ENCODE measurements at regions not wholly inside any gene's neighbourhood (a gene's known extent, or its start where the extent isn't known, plus 50 kb on each side); places are given as distances from the start of the nearest gene placed in this dataset.
"Not testable (repeated sequence)": the region's sequence is repeated elsewhere in the genome, so short reads cannot be mapped to it uniquely, and the experiment has no call there.

DNA sequence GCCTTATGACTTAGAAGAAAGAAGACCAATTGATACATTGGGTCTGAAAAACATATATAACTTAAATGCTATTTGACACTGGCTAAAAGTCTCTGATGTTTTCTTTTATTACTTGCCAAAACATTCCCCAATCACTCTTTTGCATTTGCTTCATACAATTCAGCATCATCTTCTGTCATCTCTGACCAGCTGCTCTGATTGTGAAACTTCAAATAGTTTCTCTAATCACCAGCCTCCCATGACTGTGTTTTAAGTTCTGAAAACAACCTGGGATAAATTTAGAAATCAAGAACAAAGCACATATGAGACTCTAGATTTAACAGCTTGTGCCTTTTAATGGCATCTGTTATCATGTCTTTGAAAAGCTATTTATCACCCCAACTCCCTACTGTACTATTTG, 208.4 kb upstream of the KCND2 start:
- no peak overlapping the region for H3K4me2 ChIP-seq (ENCODE audit: low read depth, low read length, poor library complexity, severe bottlenecking)
- no peaks in the 10 kb centered on the region for H3K79me2 ChIP-seq (ENCODE audit: insufficient read depth, low read length)
- no peaks in the 10 kb centered on the region for H3F3A ChIP-seq (ENCODE audit: insufficient read depth)
- H2AFZ ChIP-seq (ENCODE audit: low read depth, low read length, severe bottlenecking): no peak overlapping the region
- H3K9ac ChIP-seq (ENCODE audit: low read length): no peak overlapping the region
- no peak overlapping the region for H3K27ac ChIP-seq (ENCODE audit: low read depth, low read length)
- H3K4me3 ChIP-seq (ENCODE audit: insufficient read depth, low read length, poor library complexity, severe bottlenecking): no peak overlapping the region
- H4K20me1 ChIP-seq (ENCODE audit: low read depth, low read length): no peaks in the 10 kb centered on the region
- TF ChIP-seq, protein P1, sequence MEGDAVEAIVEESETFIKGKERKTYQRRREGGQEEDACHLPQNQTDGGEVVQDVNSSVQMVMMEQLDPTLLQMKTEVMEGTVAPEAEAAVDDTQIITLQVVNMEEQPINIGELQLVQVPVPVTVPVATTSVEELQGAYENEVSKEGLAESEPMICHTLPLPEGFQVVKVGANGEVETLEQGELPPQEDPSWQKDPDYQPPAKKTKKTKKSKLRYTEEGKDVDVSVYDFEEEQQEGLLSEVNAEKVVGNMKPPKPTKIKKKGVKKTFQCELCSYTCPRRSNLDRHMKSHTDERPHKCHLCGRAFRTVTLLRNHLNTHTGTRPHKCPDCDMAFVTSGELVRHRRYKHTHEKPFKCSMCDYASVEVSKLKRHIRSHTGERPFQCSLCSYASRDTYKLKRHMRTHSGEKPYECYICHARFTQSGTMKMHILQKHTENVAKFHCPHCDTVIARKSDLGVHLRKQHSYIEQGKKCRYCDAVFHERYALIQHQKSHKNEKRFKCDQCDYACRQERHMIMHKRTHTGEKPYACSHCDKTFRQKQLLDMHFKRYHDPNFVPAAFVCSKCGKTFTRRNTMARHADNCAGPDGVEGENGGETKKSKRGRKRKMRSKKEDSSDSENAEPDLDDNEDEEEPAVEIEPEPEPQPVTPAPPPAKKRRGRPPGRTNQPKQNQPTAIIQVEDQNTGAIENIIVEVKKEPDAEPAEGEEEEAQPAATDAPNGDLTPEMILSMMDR (IDR thresholded peaks at IDR 0.05; ENCODE audit: insufficient read depth, low read length, poor library complexity, severe bottlenecking): no peak
- TF ChIP-seq EZH2phosphoT487 (conservative IDR thresholded peaks at IDR 0.05; ENCODE audit: low read length): no peak
- H3K9me3 ChIP-seq (ENCODE audit: insufficient read depth, low read length): no peaks in the 10 kb centered on the region
- no peaks in the 10 kb centered on the region; the same call in 1 of the 2 replicates for H3K9me2 ChIP-seq (replicated peaks; ENCODE audit: insufficient read depth, low read length)
- no peaks in the 10 kb centered on the region for H3K36me3 ChIP-seq (ENCODE audit: low read length)
- no peaks in the 10 kb centered on the region for H3K27me3 ChIP-seq (ENCODE audit: low read length)

DNA sequence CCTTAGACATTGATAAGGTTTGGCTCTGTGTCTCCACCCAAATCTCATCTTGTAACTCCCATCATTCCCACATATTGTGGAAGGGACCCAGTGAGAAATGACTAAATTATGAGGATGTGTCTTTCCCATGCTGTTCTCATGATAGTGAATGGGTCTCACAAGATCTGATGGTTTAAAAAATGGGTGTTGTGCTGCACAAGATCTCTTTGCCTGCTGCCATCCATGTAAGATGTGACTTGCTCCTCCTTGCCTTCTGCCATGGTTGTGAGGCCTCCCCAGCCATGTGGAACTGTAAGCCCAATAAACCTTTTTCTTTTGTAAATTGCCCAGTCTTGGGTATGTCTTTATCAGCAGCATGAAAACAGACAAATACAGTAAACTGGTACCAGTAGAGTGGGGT, 206.1 kb upstream of the KCND2 start:
- H2AFZ ChIP-seq (ENCODE audit: low read depth, low read length, severe bottlenecking); H3K9ac ChIP-seq (ENCODE audit: low read length); H3K36me3 ChIP-seq (ENCODE audit: low read length); H4K20me1 ChIP-seq (ENCODE audit: low read depth, low read length); H3K4me3 ChIP-seq (ENCODE audit: insufficient read depth, low read length, poor library complexity, severe bottlenecking); H3K27ac ChIP-seq (ENCODE audit: low read depth, low read length); H3K9me2 ChIP-seq (replicated peaks; ENCODE audit: insufficient read depth, low read length); H3K27me3 ChIP-seq (ENCODE audit: low read length); H3K4me2 ChIP-seq (ENCODE audit: low read depth, low read length, poor library complexity, severe bottlenecking); H3F3A ChIP-seq (ENCODE audit: insufficient read depth); H3K79me2 ChIP-seq (ENCODE audit: insufficient read depth, low read length); H3K9me3 ChIP-seq (ENCODE audit: insufficient read depth, low read length): not testable (repeated sequence)

DNA sequence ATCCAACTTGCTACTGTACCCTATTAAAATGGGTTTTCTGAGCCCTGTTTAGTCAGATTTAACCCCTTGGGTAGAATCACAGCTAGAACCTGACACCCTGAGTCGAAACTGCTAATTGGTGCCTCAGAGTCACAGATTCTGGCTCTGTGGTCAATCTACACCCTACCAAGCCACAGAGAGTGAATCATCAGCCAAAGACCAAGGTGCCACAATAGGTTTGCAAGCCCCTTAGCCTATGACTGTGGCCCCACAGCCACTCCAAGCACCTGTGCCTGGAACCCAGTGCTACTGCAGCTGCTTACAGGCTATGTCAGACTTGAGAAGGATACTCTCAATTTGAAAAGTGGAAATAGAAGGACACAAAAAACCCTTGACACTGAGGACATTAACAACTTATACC, 202.8 kb upstream of the KCND2 start:
- Histone ChIP-seq H3K4me2 (ENCODE audit: low read depth, low read length, poor library complexity, severe bottlenecking) (no peak overlapping the region), H3K9ac (ENCODE audit: low read length) (no peak overlapping the region), H4K20me1 (ENCODE audit: low read depth, low read length) (no peaks in the 10 kb centered on the region), H3K36me3 (ENCODE audit: low read length) (no peaks in the 10 kb centered on the region), H3K4me3 (ENCODE audit: insufficient read depth, low read length, poor library complexity, severe bottlenecking) (no peak overlapping the region), H2AFZ (ENCODE audit: low read depth, low read length, severe bottlenecking) (no peak overlapping the region), H3K9me3 (ENCODE audit: insufficient read depth, low read length) (no peaks in the 10 kb centered on the region), H3K27ac (ENCODE audit: low read depth, low read length) (no peak overlapping the region), H3K27me3 (ENCODE audit: low read length) (no peaks in the 10 kb centered on the region), H3K9me2 (replicated peaks; ENCODE audit: insufficient read depth, low read length) (no peaks in the 10 kb centered on the region), H3F3A (ENCODE audit: insufficient read depth) (no peaks in the 10 kb centered on the region), H3K79me2 (ENCODE audit: insufficient read depth, low read length) (no peaks in the 10 kb centered on the region)
- TF ChIP-seq, protein P1 (IDR thresholded peaks at IDR 0.05; ENCODE audit: insufficient read depth, low read length, poor library complexity, severe bottlenecking): no peak
- no peak for TF ChIP-seq EZH2phosphoT487 (conservative IDR thresholded peaks at IDR 0.05; ENCODE audit: low read length)

DNA sequence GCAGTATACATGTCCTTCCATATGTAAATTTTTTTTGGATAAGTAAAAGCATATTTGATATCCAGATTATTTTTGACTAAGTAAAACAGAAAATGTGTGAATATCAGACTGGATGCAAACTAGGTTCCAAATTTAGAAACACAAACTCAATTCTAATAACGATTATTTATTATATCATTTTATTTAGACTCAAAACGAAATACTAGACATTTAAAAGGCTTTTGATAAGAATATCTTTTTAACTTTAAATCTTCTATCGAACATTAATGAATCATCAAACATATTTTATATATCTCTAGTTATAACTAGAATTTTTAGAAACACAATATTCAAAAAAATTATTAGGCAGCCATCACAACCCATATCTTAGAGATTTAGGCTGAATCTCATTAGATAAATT, 195.2 kb upstream of the KCND2 start:
- H3K27me3 ChIP-seq (ENCODE audit: low read length): no peaks in the 10 kb centered on the region
- H3K27ac ChIP-seq (ENCODE audit: low read depth, low read length): no peak overlapping the region
- TF ChIP-seq, protein P1 (IDR thresholded peaks at IDR 0.05; ENCODE audit: insufficient read depth, low read length, poor library complexity, severe bottlenecking): no peak
- no peak for TF ChIP-seq EZH2phosphoT487 (conservative IDR thresholded peaks at IDR 0.05; ENCODE audit: low read length)
- H3K36me3 ChIP-seq (ENCODE audit: low read length): no peaks in the 10 kb centered on the region
- no peaks in the 10 kb centered on the region for H3K79me2 ChIP-seq (ENCODE audit: insufficient read depth, low read length)
- H4K20me1 ChIP-seq (ENCODE audit: low read depth, low read length): no peaks in the 10 kb centered on the region
- H3K9me2 ChIP-seq (replicated peaks; ENCODE audit: insufficient read depth, low read length): no peaks in the 10 kb centered on the region
- H3F3A ChIP-seq (ENCODE audit: insufficient read depth): no peaks in the 10 kb centered on the region
- H3K4me3 ChIP-seq (ENCODE audit: insufficient read depth, low read length, poor library complexity, severe bottlenecking): no peak overlapping the region
- no peaks in the 10 kb centered on the region for H3K9me3 ChIP-seq (ENCODE audit: insufficient read depth, low read length)
- no peak overlapping the region for H3K4me2 ChIP-seq (ENCODE audit: low read depth, low read length, poor library complexity, severe bottlenecking)
- H2AFZ ChIP-seq (ENCODE audit: low read depth, low read length, severe bottlenecking): no peak overlapping the region
- no peak overlapping the region for H3K9ac ChIP-seq (ENCODE audit: low read length)
